WTC11 (cell line): ENCODE measurements at regions not wholly inside any gene's neighbourhood (a gene's known extent, or its start where the extent isn't known, plus 50 kb on each side); places are given as distances from the start of the nearest gene placed in this dataset.

Experiments
- ATAC-seq: fragments of 200-7000 bp; cut with Tn5 transposase; 2 replicates; pipeline ENCODE4 v1.10.0; 2021; ENCODE audit warnings: mild to moderate bottlenecking, moderate library complexity
- CTCF ChIA-PET: fragments of 300-600 bp; sonication (Branson Sonifier 250); formaldehyde crosslinking; loops from one replicate; lab custom pipeline; 2021; ENCODE audit warnings: antibody characterized with exemption; lab: Charles Lee
- POLR2A ChIA-PET: fragments of 350-600 bp; sonication (Branson Sonifier 250); formaldehyde crosslinking; loops from one replicate; lab custom pipeline; 2021; ENCODE audit warnings: antibody characterized with exemption; lab: Charles Lee
- DNase-seq: peaks from one replicate; pipeline ENCODE4 v3.0.0; 2021; ENCODE audit warnings: low spot score
- H3K27ac Mint-ChIP-seq: 2 replicates; pipeline ENCODE4 v1.8.0; 2021; ENCODE audit warnings: mixed read lengths
- H3K27me3 Mint-ChIP-seq: 2 replicates; pipeline ENCODE4 v1.8.0; 2021; ENCODE audit warnings: low read depth, mild to moderate bottlenecking, moderate library complexity, mixed read lengths
- H3K36me3 Mint-ChIP-seq: 2 replicates; pipeline ENCODE4 v1.8.0; 2021; ENCODE audit warnings: mixed read lengths
- H3K4me1 Mint-ChIP-seq: 2 replicates; pipeline ENCODE4 v1.8.0; 2022; ENCODE audit warnings: mixed read lengths
- H3K4me3 Mint-ChIP-seq: 2 replicates; pipeline ENCODE4 v1.8.0; 2021; ENCODE audit warnings: mild to moderate bottlenecking, moderate library complexity, mixed read lengths
- H3K9me3 Mint-ChIP-seq: 2 replicates; pipeline ENCODE4 v1.8.0; 2021; ENCODE audit warnings: mixed read lengths
- AFF4 ChIP-seq: sonication (generic); formaldehyde crosslinking; IDR thresholded peaks from 2 replicates; pipeline ENCODE4 v1.8.1; 2023; ENCODE audit warnings: mild to moderate bottlenecking, missing genetic modification reagents, borderline replicate concordance
- ATF3 ChIP-seq: sonication (generic); formaldehyde crosslinking; conservative IDR thresholded peaks from 2 replicates; pipeline ENCODE4 v1.8.1; 2022; ENCODE audit warnings: mild to moderate bottlenecking, missing genetic modification reagents
- ATF6 ChIP-seq: sonication (generic); formaldehyde crosslinking; IDR thresholded peaks from 2 replicates; pipeline ENCODE4 v1.8.1; 2023; ENCODE audit warnings: mild to moderate bottlenecking, missing genetic modification reagents
- CDX4 ChIP-seq: fragments of 250-450 bp; sonication (Bioruptor Pico); IDR thresholded peaks from 2 replicates; pipeline ENCODE4 v1.9.0; 2021; ENCODE audit warnings: moderate library complexity, mild to moderate bottlenecking, inconsistent platforms, borderline replicate concordance
- CREM ChIP-seq: sonication (generic); formaldehyde crosslinking; IDR thresholded peaks from 2 replicates; pipeline ENCODE4 v1.8.1; 2022; ENCODE audit warnings: mild to moderate bottlenecking, missing genetic modification reagents, moderate library complexity
- EMX1 ChIP-seq: fragments of 250-450 bp; sonication (Bioruptor Pico); IDR thresholded peaks from 2 replicates; pipeline ENCODE4 v1.8.0; 2021; ENCODE audit warnings: mild to moderate bottlenecking
- ETV6 ChIP-seq: sonication (generic); formaldehyde crosslinking; IDR thresholded peaks from 2 replicates; pipeline ENCODE4 v1.8.1; 2022; ENCODE audit warnings: mild to moderate bottlenecking, missing genetic modification reagents
- FOXK1 ChIP-seq: sonication (generic); formaldehyde crosslinking; IDR thresholded peaks from 2 replicates; pipeline ENCODE4 v1.8.0; 2022; ENCODE audit warnings: mild to moderate bottlenecking, moderate library complexity, missing genetic modification reagents
- GTF2I ChIP-seq: fragments of 250-450 bp; sonication (Bioruptor Pico); conservative IDR thresholded peaks from 2 replicates; pipeline ENCODE4 v1.4.0; 2021; ENCODE audit warnings: mild to moderate bottlenecking
- HMGA2 ChIP-seq: fragments of 250-450 bp; sonication (Bioruptor Pico); IDR thresholded peaks from 2 replicates; pipeline ENCODE4 v1.4.0; 2021; ENCODE audit warnings: mild to moderate bottlenecking, moderate library complexity
- JAZF1 ChIP-seq: fragments of 250-450 bp; sonication (Bioruptor Pico); IDR thresholded peaks from 2 replicates; pipeline ENCODE4 v1.9.0; 2021; ENCODE audit warnings: moderate library complexity, mild to moderate bottlenecking, inconsistent platforms
- KAT7 ChIP-seq: sonication (generic); formaldehyde crosslinking; IDR thresholded peaks from 2 replicates; pipeline ENCODE4 v1.8.1; 2023; ENCODE audit warnings: missing genetic modification reagents, mild to moderate bottlenecking, borderline replicate concordance
- OVOL2 ChIP-seq: fragments of 250-450 bp; sonication (Bioruptor Pico); IDR thresholded peaks from 2 replicates; pipeline ENCODE4 v1.9.0; 2021; ENCODE audit warnings: mild to moderate bottlenecking, borderline replicate concordance
- PREB ChIP-seq: sonication (generic); formaldehyde crosslinking; IDR thresholded peaks from 2 replicates; pipeline ENCODE4 v1.8.1; 2022; ENCODE audit warnings: mild to moderate bottlenecking, missing genetic modification reagents, moderate library complexity, borderline replicate concordance
- SMAD4 ChIP-seq: sonication (generic); formaldehyde crosslinking; IDR thresholded peaks from 2 replicates; pipeline ENCODE4 v1.8.0; 2022; ENCODE audit warnings: mild to moderate bottlenecking, missing genetic modification reagents
- SOX15 ChIP-seq: fragments of 250-450 bp; sonication (Bioruptor Pico); IDR thresholded peaks from 2 replicates; pipeline ENCODE4 v1.9.0; 2021; ENCODE audit warnings: mild to moderate bottlenecking
- SP1 ChIP-seq: sonication (generic); formaldehyde crosslinking; conservative IDR thresholded peaks from 2 replicates; pipeline ENCODE4 v1.8.1; 2022; ENCODE audit warnings: missing genetic modification reagents
- TEAD1 ChIP-seq: sonication (generic); formaldehyde crosslinking; IDR thresholded peaks from 2 replicates; pipeline ENCODE4 v1.8.0; 2022; ENCODE audit warnings: mild to moderate bottlenecking, missing genetic modification reagents
- TEAD4 ChIP-seq: sonication (generic); formaldehyde crosslinking; IDR thresholded peaks from 2 replicates; pipeline ENCODE4 v1.8.0; 2022; ENCODE audit warnings: mild to moderate bottlenecking, missing genetic modification reagents
- TP53 ChIP-seq: sonication (generic); formaldehyde crosslinking; IDR thresholded peaks from 2 replicates; pipeline ENCODE4 v1.8.1; 2023; ENCODE audit warnings: mild to moderate bottlenecking, missing genetic modification reagents
- ZBTB21 ChIP-seq: sonication (generic); formaldehyde crosslinking; IDR thresholded peaks from 2 replicates; pipeline ENCODE4 v1.8.1; 2023; ENCODE audit warnings: mild to moderate bottlenecking, missing genetic modification reagents, borderline replicate concordance
- ZMAT4 ChIP-seq: fragments of 250-450 bp; sonication (Bioruptor Pico); IDR thresholded peaks from 2 replicates; pipeline ENCODE4 v1.9.0; 2021; ENCODE audit warnings: mild to moderate bottlenecking
- ZNF396 ChIP-seq: fragments of 250-450 bp; sonication (Bioruptor Pico); IDR thresholded peaks from 2 replicates; pipeline ENCODE4 v1.8.0; 2021; ENCODE audit warnings: mild to moderate bottlenecking, moderate library complexity, borderline replicate concordance
- ZNF425 ChIP-seq: fragments of 250-450 bp; sonication (Bioruptor Pico); conservative IDR thresholded peaks from 2 replicates; pipeline ENCODE4 v1.9.0; 2021; ENCODE audit warnings: mild to moderate bottlenecking
- ZSCAN18 ChIP-seq: fragments of 250-450 bp; sonication (Bioruptor Pico); IDR thresholded peaks from 2 replicates; pipeline ENCODE4 v2.1.2; 2022; ENCODE audit warnings: mild to moderate bottlenecking, moderate library complexity

GRCh38 chr3:101979033-101979432 is 129.7 kb downstream of the NFKBIZ start:
- no peak for ATAC-seq
- peaks cover 15% of the 10 kb centered on the region for H3K4me1 Mint-ChIP-seq
- DNase-seq: no peak
- H3K9me3 Mint-ChIP-seq: peaks cover 14% of the 10 kb centered on the region
- H3K4me3 Mint-ChIP-seq: no peak overlapping the region
- CTCF ChIA-PET: no interaction called here
- POLR2A ChIA-PET: no interaction called here
- TF ChIP-seq TP53 (CRISPR knock-in tag): no peak
- TF ChIP-seq FOXK1: no peak
- TF ChIP-seq SMAD4 (CRISPR knock-in tag): no peak
- TF ChIP-seq CREM (CRISPR knock-in tag): no peak
- no peak for TF ChIP-seq ZMAT4 (CRISPR knock-in tag)
- no peak for TF ChIP-seq KAT7 (CRISPR knock-in tag)
- TF ChIP-seq ATF6 (CRISPR knock-in tag): no peak
- TF ChIP-seq ZNF396 (CRISPR knock-in tag): no peak
- no peak for TF ChIP-seq HMGA2
- no peak for TF ChIP-seq SP1 (CRISPR knock-in tag)
- TF ChIP-seq SOX15 (CRISPR knock-in tag): no peak
- TF ChIP-seq CDX4 (CRISPR knock-in tag): no peak
- no peak for TF ChIP-seq AFF4 (CRISPR knock-in tag)
- no peak for TF ChIP-seq OVOL2
- TF ChIP-seq ZNF425 (CRISPR knock-in tag): no peak
- no peak for TF ChIP-seq JAZF1 (CRISPR knock-in tag)
- no peak for TF ChIP-seq ZBTB21
- TF ChIP-seq GTF2I (CRISPR knock-in tag): no peak
- H3K27ac Mint-ChIP-seq: no peak overlapping the region
- peaks cover 17% of the 10 kb centered on the region for H3K27me3 Mint-ChIP-seq
- H3K36me3 Mint-ChIP-seq: no peaks in the 10 kb centered on the region

- ChIA-PET CTCF (no interaction called here), POLR2A (no interaction called here)
- H3K9me3 Mint-ChIP-seq: peaks cover 8% of the 10 kb centered on the region
- no peak for DNase-seq
- no peak overlapping the region for H3K4me3 Mint-ChIP-seq
- H3K36me3 Mint-ChIP-seq: no peaks in the 10 kb centered on the region
- H3K27me3 Mint-ChIP-seq: peaks cover 4% of the 10 kb centered on the region; the same call in 1 of the 2 replicates
- no peak overlapping the region for H3K27ac Mint-ChIP-seq
- no peak for ATAC-seq
- 0 out of 2 replicates have a peak, but pooled peaks cover 2% of the 10 kb centered on the region for H3K4me1 Mint-ChIP-seq
- no peak for TF ChIP-seq TEAD1 (CRISPR knock-in tag)
- TF ChIP-seq ATF3 (CRISPR knock-in tag): no peak
- TF ChIP-seq CREM (CRISPR knock-in tag): no peak
- no peak for TF ChIP-seq TEAD4 (CRISPR knock-in tag)
- no peak for TF ChIP-seq EMX1
- no peak for TF ChIP-seq ZSCAN18 (CRISPR knock-in tag)
- TF ChIP-seq PREB (CRISPR knock-in tag): no peak
- no peak for TF ChIP-seq ETV6 (CRISPR knock-in tag)
- no peak for TF ChIP-seq ZMAT4 (CRISPR knock-in tag)
Observed at GRCh38 chr3:101984356-101984755, 135.0 kb downstream of the NFKBIZ start.
